ENCODE measurements at regions not wholly inside any gene's neighbourhood (a gene's known extent, or its start where the extent isn't known, plus 50 kb on each side); places are given as distances from the start of the nearest gene placed in this dataset.

DNA sequence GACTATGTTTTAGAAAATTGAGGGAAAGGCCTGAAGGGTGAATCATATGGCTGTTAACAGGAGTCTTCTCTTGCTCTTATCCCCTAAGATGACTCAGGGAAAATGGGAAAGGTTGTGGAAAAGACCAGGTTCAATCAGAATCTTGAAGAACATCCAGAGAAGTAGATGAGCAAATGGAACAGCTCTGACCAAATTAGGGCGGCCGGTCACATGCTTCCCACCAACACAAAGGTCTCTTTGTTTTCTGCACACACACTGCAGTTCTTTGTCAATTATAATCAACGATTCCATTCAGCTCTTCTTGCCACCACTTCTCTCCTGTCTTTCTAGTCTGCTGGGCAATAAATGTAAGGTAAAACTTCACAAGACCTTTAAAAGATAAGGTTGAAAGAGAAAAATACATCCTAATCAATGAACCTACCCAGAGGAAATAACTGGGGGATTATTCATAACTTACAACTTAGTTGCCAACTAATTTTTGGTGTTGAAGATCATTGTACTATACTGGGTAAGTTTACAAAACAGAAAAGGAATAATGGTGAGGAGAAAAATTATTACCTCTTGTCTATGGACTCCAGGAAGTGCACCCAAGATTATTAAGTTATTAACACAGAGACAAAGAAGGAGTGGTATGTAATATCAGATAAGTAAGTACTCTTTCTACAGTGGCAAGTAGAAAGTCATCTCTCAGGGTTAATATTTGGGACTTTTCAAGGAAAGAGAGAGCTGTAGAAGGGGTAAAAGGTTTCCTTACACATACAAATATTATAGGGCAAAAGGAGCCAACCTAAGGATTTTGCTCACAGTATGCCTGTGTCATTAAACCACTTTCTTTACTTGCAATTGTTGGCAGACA, 441.9 kb upstream of the PIK3R1 start:
- no peak overlapping the region for H3K27ac ChIP-seq (ENCODE audit: insufficient read length, low read depth, low read length)
- no peak overlapping the region for H2AK5ac ChIP-seq (ENCODE audit: insufficient read length, low read length)
- H2BK120ac ChIP-seq (ENCODE audit: low read depth, low read length, poor library complexity, severe bottlenecking) = no peak overlapping the region
- DNase-seq = no peak
- H2BK5ac ChIP-seq (ENCODE audit: insufficient read length, low read length) = no peak overlapping the region
- no peaks in the 10 kb centered on the region for H3K79me2 ChIP-seq (ENCODE audit: insufficient read depth, low read length)
- no peaks in the 10 kb centered on the region for H3K23me2 ChIP-seq (ENCODE audit: insufficient read length, low read depth, low read length, poor library complexity, severe bottlenecking)
- H4K20me1 ChIP-seq (ENCODE audit: control insufficient read depth, insufficient read depth, insufficient read length) = no peaks in the 10 kb centered on the region
- no peak overlapping the region for H3K18ac ChIP-seq (ENCODE audit: insufficient read length, low read depth, low read length)
- TF ChIP-seq, protein P1, sequence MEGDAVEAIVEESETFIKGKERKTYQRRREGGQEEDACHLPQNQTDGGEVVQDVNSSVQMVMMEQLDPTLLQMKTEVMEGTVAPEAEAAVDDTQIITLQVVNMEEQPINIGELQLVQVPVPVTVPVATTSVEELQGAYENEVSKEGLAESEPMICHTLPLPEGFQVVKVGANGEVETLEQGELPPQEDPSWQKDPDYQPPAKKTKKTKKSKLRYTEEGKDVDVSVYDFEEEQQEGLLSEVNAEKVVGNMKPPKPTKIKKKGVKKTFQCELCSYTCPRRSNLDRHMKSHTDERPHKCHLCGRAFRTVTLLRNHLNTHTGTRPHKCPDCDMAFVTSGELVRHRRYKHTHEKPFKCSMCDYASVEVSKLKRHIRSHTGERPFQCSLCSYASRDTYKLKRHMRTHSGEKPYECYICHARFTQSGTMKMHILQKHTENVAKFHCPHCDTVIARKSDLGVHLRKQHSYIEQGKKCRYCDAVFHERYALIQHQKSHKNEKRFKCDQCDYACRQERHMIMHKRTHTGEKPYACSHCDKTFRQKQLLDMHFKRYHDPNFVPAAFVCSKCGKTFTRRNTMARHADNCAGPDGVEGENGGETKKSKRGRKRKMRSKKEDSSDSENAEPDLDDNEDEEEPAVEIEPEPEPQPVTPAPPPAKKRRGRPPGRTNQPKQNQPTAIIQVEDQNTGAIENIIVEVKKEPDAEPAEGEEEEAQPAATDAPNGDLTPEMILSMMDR (conservative IDR thresholded peaks at IDR 0.05) = no peak
- no peak overlapping the region for H4K8ac ChIP-seq (replicated peaks; ENCODE audit: insufficient read length, low read depth, low read length)
- no peak overlapping the region; a peak in 1 of 7 replicates for H3K27ac Mint-ChIP-seq
- no peak overlapping the region for H3K4me2 ChIP-seq (ENCODE audit: insufficient read depth, insufficient read length, low read length)
- H4K5ac ChIP-seq (ENCODE audit: insufficient read length, low read depth, low read length) = no peak overlapping the region
- H3K36me3 Mint-ChIP-seq (ENCODE audit: insufficient read depth in 1 of 3, low read depth in 3 of 3) = peaks cover 2 to 12% (median 6%) of the 10 kb centered on the region in 3 experiments; a peak in 5 of 7 replicates
- no peaks in the 10 kb centered on the region; the same call in 1 of the 2 replicates for H3K4me1 ChIP-seq (ENCODE audit: insufficient read depth, low read length)
- no peak overlapping the region for H2AFZ ChIP-seq (ENCODE audit: low read length)
- no peak overlapping the region for H3K23ac ChIP-seq (ENCODE audit: insufficient read length, low read depth, low read length)
- H3K4me1 Mint-ChIP-seq = peaks cover 25 to 32% of the 10 kb centered on the region in 2 experiments
- H3K9ac ChIP-seq (ENCODE audit: extremely low read depth, insufficient read length, low read length) = no peak overlapping the region
- H2BK12ac ChIP-seq (ENCODE audit: insufficient read length, low read depth, low read length) = no peak overlapping the region
- H3K27me3 Mint-ChIP-seq (ENCODE audit: low read depth) = no peaks in the 10 kb centered on the region
- no peak overlapping the region for H2BK20ac ChIP-seq (ENCODE audit: low read depth, low read length, poor library complexity, severe bottlenecking)
- no peak overlapping the region; a peak in 1 of 5 replicates for H3K4me3 Mint-ChIP-seq
- no peak overlapping the region for H4K91ac ChIP-seq (ENCODE audit: insufficient read length, low read depth, low read length)
- H3K9me3 Mint-ChIP-seq = peaks cover 7 to 9% of the 10 kb centered on the region in 2 experiments; a peak in 3 of 5 replicates
- no peak overlapping the region for H3K14ac ChIP-seq (ENCODE audit: insufficient read depth, low read length)
- H3K27me3 ChIP-seq (ENCODE audit: insufficient read depth, low read length) = no peaks in the 10 kb centered on the region
- no peak overlapping the region for H3K4ac ChIP-seq (ENCODE audit: low read depth, low read length)
- WGBS (ENCODE audit: extremely low coverage, insufficient read length, low lambda C conversion rate) = no CpG with 5 or more reads among the region's 3 CpGs
- H2BK15ac ChIP-seq (ENCODE audit: low read depth, low read length) = no peak overlapping the region
- H3K9me3 ChIP-seq (ENCODE audit: control insufficient read depth, low read depth, low read length) = no peaks in the 10 kb centered on the region
- H3T11ph ChIP-seq (ENCODE audit: low read length) = no peak overlapping the region
- no peak overlapping the region for H3K56ac ChIP-seq (ENCODE audit: insufficient read length, low read depth, low read length)
- H3K79me1 ChIP-seq (ENCODE audit: insufficient read depth, low read depth, low read length, poor library complexity, severe bottlenecking) = no peaks in the 10 kb centered on the region
